ENCODE measurements at regions not wholly inside any gene's neighbourhood (a gene's known extent, or its start where the extent isn't known, plus 50 kb on each side); places are given as distances from the start of the nearest gene placed in this dataset.

DNA sequence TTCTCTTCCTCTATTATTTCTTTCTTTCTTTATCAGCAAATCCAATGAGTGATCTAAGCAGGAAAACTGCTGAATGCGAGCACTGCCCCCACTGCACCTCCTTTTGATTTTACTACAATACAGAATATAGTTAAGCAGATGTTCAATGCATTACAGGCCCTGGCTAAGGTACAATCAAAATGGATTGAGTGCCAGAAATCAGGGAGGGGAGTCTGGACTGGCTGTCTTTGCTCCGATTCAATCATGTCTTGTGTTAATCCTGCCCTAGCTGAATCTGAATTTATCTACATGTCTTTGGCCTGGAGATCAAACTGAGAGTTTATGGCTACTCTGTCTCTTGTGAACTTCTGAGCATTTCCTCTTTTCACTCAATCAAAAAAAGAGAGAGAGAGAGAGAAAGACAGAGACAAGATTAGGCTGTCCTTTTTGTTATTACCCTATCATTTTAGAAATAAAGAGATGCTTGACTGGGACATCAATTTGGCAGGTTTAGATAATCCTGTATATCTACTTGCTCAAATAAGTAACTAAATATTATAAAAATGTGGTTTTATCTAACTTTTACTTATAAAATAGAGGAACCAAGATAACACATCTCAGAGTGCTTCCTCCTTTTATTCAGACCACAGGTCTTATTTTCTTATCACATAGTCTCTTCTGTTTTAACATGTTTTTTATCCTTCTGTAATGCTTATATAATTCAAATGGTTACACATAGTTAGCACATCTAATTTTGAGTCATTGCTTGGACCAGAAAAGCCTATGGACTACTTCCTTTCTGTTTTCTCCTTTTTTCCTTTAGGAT is 656.2 kb downstream of the KCNJ2 start:
- TF ChIP-seq POLR2A (IDR thresholded peaks at IDR 0.05), result no peak
- TF ChIP-seq, protein P1, sequence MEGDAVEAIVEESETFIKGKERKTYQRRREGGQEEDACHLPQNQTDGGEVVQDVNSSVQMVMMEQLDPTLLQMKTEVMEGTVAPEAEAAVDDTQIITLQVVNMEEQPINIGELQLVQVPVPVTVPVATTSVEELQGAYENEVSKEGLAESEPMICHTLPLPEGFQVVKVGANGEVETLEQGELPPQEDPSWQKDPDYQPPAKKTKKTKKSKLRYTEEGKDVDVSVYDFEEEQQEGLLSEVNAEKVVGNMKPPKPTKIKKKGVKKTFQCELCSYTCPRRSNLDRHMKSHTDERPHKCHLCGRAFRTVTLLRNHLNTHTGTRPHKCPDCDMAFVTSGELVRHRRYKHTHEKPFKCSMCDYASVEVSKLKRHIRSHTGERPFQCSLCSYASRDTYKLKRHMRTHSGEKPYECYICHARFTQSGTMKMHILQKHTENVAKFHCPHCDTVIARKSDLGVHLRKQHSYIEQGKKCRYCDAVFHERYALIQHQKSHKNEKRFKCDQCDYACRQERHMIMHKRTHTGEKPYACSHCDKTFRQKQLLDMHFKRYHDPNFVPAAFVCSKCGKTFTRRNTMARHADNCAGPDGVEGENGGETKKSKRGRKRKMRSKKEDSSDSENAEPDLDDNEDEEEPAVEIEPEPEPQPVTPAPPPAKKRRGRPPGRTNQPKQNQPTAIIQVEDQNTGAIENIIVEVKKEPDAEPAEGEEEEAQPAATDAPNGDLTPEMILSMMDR (IDR thresholded peaks at IDR 0.05), result no peak
